ENCODE measurements at regions not wholly inside any gene's neighbourhood (a gene's known extent, or its start where the extent isn't known, plus 50 kb on each side); places are given as distances from the start of the nearest gene placed in this dataset.
"Not testable (repeated sequence)": the region's sequence is repeated elsewhere in the genome, so short reads cannot be mapped to it uniquely, and the experiment has no call there.

- not testable (repeated sequence) for TF ChIP-seq EZH2 (IDR thresholded peaks at IDR 0.05); POLR2AphosphoS5 (IDR thresholded peaks at IDR 0.05; ENCODE audit: borderline replicate concordance, low read depth, low read length); FOXP2 (optimal IDR thresholded peaks at IDR 0.05; ENCODE audit: control extremely low read depth, extremely low read length, insufficient read depth)
Observed at GRCh38 chr1:187850146-187850545, 1021.4 kb downstream of the PLA2G4A start.

All from SK-N-MC (cell line).